Activated CD4-positive, alpha-beta T cell treated with anti-CD3 and anti-CD28 coated beads, Interleukin-2, amount 50 U/mL, for 16 hours (primary cell): ENCODE measurements at regions not wholly inside any gene's neighbourhood (a gene's known extent, or its start where the extent isn't known, plus 50 kb on each side); places are given as distances from the start of the nearest gene placed in this dataset.

Source experiments
- DNase-seq: peaks from one replicate; pipeline ENCODE4 v3.0.0-alpha.2; 2020

GRCh38 chr14:85438481-85438942, 91.4 kb upstream of the FLRT2 start:
- no peak for DNase-seq

GRCh38 chr14:85439696-85440328, 90.1 kb upstream of the FLRT2 start:
- DNase-seq: no peak

DNA sequence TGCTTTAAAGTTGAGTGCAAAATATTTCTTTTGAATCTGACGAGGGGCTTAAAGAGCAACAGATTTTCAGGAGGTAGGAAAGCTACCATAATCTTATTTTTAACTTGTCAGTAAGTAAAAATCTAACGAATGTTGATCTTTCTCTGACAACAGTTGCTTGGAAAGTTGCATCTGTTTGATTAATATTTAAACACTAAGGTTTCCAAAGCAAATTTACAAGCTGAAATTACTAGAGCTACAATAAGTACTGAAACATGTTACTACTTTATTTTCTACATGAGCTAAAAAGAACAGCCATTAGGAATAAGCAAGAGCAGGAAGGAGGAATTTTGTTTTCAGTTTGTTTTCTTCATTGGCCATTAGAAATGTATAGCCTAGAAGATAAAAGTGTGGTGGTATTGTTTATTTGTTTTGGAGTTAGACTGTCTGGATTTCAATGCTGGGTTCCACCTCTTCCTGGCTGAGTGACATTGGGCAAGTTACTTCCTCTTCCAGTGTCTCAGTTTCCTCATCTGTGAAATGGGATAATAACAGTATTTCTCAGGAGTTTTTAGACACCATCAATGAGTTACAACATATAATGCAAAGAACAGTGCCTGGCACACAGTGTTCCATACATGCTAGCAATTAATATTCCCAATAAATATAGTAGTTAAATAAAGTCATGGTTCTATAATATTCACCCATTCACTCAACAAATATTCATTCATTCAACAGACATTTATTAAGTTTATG, 87.9 kb upstream of the FLRT2 start:
- DNase-seq: no peak

DNA sequence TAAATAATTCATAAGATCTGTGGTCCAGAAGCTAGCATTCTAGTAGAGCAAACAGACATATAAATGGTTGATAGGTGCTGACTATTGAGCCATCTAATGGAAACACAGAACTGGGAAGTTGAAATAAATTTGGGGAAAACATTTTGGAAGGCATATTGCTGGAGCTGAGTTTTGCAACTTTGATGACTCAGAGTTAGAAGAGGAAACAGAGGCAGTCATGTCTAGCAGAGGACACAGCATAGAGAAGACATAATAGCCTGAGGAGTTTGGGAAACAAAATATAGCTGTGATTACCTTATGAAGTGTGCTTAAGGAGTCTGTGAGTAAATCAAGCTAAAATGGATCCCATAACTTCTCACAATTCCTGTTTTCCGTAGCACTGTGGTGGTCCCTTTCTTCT, 86.9 kb upstream of the FLRT2 start:
- no peak for DNase-seq

GRCh38 chr14:85444635-85445034, 85.3 kb upstream of the FLRT2 start:
- DNase-seq: no peak

DNA sequence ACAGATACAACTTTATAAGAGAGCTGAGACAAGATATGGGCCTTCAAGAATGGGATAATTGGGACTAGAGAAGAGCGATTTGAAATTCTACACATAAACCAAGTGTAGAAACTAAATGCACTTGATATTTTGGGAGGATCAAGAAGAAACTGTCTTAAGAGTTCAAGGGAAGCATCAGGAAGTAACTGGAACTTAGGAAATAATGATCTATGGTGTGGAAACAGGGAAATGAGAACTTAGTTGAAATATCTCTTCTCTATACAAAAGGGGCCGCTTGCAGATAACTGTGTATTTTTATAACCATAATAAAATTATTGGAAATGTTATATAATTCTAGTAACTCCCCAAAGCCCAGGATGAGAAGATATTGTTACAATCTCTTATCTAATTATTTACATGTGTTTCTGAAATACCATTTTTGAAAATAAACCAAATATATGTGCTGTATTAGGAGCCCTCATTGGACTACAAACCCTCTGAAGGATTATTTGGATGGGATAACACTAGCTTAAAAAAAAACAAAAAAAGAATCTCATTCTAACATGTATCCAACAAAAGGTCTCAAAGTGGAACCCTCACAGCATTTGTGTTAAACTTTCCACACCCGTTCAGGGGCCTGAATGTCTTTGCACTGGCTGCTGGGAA, 84.7 kb upstream of the FLRT2 start:
- DNase-seq: no peak

DNA sequence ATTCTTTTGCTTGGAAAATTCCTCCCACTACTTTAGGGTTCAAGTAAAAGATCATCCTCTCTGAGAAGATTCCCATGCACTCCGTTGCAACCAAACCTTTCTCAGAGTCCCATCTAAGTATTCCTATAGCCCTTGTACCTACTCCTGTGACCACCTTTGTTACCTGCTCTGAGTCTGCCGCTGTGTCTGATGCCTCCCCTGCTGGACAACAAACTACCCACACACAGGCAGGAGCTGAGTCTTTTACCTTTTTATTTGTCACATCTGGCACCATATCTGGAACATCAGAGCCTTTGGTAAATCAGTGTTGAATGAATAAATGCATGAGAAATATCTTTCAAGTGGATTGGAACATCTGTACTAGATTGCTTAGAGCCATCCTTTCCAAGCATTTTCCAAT, 82.1 kb upstream of the FLRT2 start:
- no peak for DNase-seq

DNA sequence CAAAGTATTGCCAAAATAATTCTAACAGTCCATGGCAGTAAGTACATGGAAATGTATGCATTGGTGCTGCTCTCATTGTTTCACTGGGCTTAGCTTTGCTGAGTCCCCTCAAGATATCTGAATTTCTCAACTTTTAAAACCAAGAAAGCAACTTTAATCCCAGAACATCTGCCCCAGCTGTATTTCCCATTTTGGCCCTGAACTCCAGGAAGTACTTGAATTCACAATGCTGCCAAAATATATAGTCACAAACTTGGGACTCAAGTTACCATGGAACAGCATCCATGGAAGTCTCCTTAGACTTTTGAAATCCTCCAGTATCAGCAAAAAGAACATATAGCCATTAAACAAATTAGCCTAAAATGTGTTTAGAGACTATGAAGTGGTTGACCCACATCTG, 78.5 kb upstream of the FLRT2 start:
- DNase-seq: no peak

DNA sequence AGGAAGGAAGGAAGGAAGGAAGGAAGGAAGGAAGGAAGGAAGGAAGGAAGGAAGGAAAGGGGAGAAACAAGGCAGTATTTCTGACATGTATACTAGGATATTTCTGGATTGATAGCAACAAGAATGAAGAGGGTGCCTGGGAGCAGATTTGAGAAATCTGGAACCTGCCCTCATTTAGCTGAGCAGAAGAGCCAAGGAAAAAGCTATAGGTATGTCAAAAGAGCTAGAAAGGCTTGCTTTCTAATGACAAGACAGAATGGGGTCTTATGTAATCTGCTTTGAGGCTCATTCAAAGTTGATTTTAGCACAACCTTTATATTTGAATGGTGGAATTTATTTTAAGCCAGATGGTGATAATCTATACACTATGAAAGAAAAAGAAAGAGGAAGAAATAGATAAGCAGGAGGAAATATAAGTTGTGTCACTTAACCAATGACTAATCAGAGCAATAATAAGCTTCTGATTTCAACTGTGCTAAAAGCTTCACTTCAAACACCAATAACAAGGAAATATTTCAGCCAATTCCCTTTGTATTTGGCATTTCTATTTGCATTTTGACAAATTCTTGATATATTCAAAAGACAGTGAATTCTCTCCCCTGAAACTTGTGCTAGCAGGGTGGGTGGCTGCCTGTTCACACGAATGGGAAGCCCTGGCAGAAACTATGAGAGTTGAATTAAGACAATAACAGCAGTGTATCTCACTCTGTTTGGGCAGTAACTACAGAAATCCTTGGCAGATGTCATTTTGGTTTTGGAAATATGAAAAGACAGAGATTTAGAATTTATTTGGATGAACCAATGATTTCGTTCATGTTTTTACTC, 76.3 kb upstream of the FLRT2 start:
- DNase-seq: no peak

DNA sequence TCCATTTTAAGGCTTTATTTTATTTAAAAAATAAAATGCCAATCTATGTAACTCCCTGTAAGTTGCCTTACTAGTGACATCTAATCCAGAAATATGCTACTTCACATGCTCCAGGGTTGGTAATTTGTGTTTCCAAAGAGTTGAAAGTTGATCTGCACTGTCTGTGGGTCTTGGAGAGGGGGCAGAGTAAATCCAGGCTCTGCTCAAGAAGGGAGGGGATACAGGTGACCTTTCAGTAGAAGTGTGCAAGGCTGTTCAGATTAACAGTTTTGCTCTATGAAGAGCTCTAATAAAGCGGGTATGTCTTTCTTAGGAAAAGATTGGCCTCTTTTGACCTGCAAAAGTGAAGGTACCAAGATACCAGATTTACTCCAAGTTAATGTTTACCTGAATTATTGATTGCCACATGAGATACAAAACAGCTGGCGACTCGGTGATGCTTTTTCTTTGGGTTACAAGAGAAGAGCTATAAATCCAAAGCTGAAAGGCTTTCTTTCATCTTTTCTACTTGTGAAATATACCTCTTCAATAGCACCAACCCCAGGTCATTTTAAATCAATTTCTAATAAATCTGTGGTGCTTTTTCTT, 75.6 kb upstream of the FLRT2 start:
- no peak for DNase-seq

GRCh38 chr14:85459361-85460000, 70.5 kb upstream of the FLRT2 start:
- no peak for DNase-seq

GRCh38 chr14:85461432-85462133, 68.4 kb upstream of the FLRT2 start:
- no peak for DNase-seq

DNA sequence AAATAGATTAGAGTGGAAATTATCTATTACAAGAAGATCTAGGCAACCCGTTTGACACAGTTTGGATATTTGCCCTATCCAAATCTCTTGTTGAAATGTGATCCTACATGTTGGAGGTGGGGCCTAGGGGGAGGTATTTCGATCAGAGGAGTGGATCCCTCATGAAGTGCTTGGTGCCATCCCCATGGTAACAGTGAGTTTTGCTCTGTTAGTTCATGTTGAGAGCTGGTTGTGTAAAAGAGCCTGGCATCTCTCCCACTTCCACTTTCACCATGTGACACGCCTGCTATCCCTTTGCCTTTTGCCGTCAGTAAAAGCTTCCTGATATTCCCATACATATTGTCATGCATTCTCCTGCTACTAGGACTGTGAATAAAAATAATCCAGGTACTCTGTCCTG, 66.4 kb upstream of the FLRT2 start:
- no peak for DNase-seq

- DNase-seq: no peak
Measured at GRCh38 chr14:85464135-85464895, 65.6 kb upstream of the FLRT2 start.

DNA sequence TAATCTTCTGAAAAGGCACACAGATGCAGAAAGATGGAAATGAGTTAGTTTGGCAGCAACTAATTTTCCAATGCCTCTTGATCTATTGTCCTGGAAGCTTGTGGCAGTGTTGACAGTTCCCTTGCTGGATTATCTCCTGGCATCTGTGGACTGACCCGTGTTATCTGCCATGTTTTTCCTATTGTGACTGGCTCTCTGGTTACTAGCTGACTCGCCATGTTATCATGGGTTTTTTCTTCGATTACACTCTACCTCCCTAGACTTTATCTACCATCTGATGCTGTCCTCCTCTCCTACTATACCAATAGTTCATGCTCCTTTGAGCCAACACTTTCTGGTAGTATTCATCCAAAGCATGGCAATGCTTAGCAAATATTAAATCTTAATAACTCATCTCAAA, 63.3 kb upstream of the FLRT2 start:
- DNase-seq: no peak

GRCh38 chr14:85468816-85469215, 61.1 kb upstream of the FLRT2 start:
- no peak for DNase-seq

DNA sequence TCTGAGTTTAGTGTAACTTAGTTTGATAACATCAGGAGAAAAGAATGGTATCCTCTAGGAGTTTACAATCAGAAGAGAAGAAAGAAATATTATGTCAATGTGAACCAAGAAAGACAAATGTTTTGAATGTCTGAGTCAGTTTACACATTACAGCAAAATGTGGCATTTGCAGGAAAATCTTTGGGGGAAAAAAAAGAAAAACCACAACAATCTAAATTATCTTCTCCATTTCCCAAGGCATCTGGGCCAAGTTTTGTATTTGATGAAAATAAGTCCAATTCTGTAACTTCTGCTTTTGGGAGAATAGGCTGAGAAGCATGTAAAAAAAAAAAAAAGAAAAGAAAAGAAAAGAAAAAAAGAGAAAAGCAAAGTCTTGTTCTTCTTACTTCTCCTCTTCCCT, 58.8 kb upstream of the FLRT2 start:
- no peak for DNase-seq

- no peak for DNase-seq
Measured at GRCh38 chr14:85471744-85472143, 58.2 kb upstream of the FLRT2 start.

DNA sequence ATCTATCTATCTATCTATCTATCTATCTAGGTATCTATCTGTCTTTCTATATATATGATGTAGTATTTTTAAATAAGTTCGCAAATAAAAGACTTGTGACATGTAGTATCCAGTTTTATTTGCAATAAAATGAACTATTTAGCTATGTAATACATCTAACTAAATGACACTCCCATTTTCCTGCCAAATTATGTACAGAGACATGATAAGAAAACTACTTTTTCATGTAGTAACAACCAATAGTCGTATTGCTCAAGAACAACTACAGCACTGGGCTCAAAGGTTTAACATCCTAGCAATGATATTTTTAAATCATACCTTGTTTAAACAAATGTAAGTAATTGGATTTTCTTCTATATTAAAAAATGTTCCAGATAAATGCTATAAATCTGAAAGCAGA, 55.5 kb upstream of the FLRT2 start:
- DNase-seq: no peak

DNA sequence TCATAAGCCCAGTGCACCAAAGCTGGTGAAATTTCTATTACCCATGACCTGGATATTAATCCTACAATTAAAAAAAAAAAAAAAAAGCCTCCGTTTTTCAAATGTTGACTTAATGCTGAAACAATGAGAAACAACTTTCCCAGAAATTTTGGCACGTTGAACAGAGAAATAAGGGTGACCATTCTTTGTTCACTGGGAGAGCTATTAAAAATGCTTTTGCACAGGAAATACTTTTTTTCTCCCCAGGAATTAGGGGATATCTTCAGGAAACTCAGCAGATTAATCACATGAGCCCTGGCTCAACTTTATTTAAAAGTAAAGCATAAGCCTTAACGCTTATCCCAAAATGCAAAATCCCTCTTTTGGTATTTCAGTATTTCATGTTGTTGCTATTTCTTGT, 54.8 kb upstream of the FLRT2 start:
- DNase-seq: no peak

DNA sequence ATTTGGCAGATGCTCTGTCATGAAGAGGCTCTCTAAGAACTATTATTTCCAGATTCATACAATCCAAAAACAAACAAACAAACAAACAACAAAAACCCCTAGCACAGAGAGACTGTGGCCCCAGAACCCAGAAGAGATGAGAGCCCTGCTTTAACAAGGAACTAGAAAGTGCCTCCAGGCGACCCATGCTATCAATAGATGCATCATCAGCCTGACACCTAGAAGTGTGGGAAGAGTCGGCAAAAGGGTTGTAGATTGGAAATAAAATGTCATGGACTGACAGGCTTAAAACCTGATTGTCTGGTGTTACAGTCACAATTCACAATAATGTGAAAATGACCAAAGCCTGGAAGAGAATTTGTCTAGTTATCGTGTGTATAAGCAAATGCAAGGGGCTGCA, 50.6 kb upstream of the FLRT2 start:
- no peak for DNase-seq
